Endothelial cell (in vitro differentiated cells): ENCODE measurements at regions not wholly inside any gene's neighbourhood (a gene's known extent, or its start where the extent isn't known, plus 50 kb on each side); places are given as distances from the start of the nearest gene placed in this dataset.

Experiments
- DNase-seq: peaks from one replicate; pipeline ENCODE4 v3.0.0; 2021; ENCODE audit warnings: low spot score
- H3K27ac Mint-ChIP-seq: one replicate; pipeline ENCODE4 v1.8.0; 2021; ENCODE audit warnings: mixed read lengths, inconsistent platforms; ENCODE audit not compliant: unreplicated experiment
- H3K27me3 Mint-ChIP-seq: one replicate; pipeline ENCODE4 v1.8.0; 2021; ENCODE audit warnings: mild to moderate bottlenecking, moderate library complexity, mixed read lengths, inconsistent platforms; ENCODE audit not compliant: unreplicated experiment
- H3K36me3 Mint-ChIP-seq: one replicate; pipeline ENCODE4 v1.8.0; 2021; ENCODE audit warnings: mild to moderate bottlenecking, low read depth, mixed read lengths, inconsistent platforms; ENCODE audit not compliant: unreplicated experiment
- H3K4me1 Mint-ChIP-seq: one replicate; pipeline ENCODE4 v1.8.0; 2021; ENCODE audit warnings: mild to moderate bottlenecking, mixed read lengths, inconsistent platforms; ENCODE audit not compliant: unreplicated experiment
- H3K4me3 Mint-ChIP-seq: one replicate; pipeline ENCODE4 v1.8.0; 2021; ENCODE audit warnings: mild to moderate bottlenecking, mixed read lengths, inconsistent platforms; ENCODE audit not compliant: unreplicated experiment
- H3K9me3 Mint-ChIP-seq: one replicate; pipeline ENCODE4 v1.8.0; 2021; ENCODE audit warnings: mixed read lengths, inconsistent platforms; ENCODE audit not compliant: unreplicated experiment
- CTCF ChIP-seq: fragments of 200-600 bp; sonication (generic); IDR thresholded peaks from one replicate; pipeline ENCODE4 v1.5.0; 2021; ENCODE audit warnings: antibody characterized with exemption; ENCODE audit not compliant: unreplicated experiment

- Mint-ChIP-seq H3K27ac (no peak overlapping the region), H3K36me3 (no peaks in the 10 kb centered on the region), H3K9me3 (no peaks in the 10 kb centered on the region), H3K4me1 (peaks cover 17% of the 10 kb centered on the region), H3K4me3 (no peak overlapping the region), H3K27me3 (no peaks in the 10 kb centered on the region)
- TF ChIP-seq CTCF, result no peak
- no peak for DNase-seq
Measured at GRCh38 chr2:133712369-133712768, 144.1 kb upstream of the NCKAP5 start.

- DNase-seq, result no peak
- no peak for TF ChIP-seq CTCF
- H3K27me3 Mint-ChIP-seq, result no peaks in the 10 kb centered on the region
- no peak overlapping the region for H3K4me3 Mint-ChIP-seq
- H3K9me3 Mint-ChIP-seq, result no peaks in the 10 kb centered on the region
- no peaks in the 10 kb centered on the region for H3K36me3 Mint-ChIP-seq
- H3K4me1 Mint-ChIP-seq, result peaks cover 17% of the 10 kb centered on the region
- no peak overlapping the region for H3K27ac Mint-ChIP-seq
Measured at GRCh38 chr2:133713049-133713580, 144.9 kb upstream of the NCKAP5 start.

GRCh38 chr2:133716166-133716565 is 147.9 kb upstream of the NCKAP5 start:
- Mint-ChIP-seq H3K4me3 (no peak overlapping the region), H3K9me3 (no peaks in the 10 kb centered on the region), H3K27me3 (peaks cover 1% of the 10 kb centered on the region), H3K36me3 (no peaks in the 10 kb centered on the region), H3K4me1 (peaks cover 15% of the 10 kb centered on the region), H3K27ac (no peak overlapping the region)
- no peak for TF ChIP-seq CTCF
- DNase-seq, result no peak

GRCh38 chr2:133717497-133717896 is 149.2 kb upstream of the NCKAP5 start:
- H3K27me3 Mint-ChIP-seq, result peaks cover 1% of the 10 kb centered on the region
- DNase-seq, result no peak
- no peaks in the 10 kb centered on the region for H3K36me3 Mint-ChIP-seq
- no peak for TF ChIP-seq CTCF
- H3K27ac Mint-ChIP-seq, result no peak overlapping the region
- H3K4me1 Mint-ChIP-seq, result peaks cover 12% of the 10 kb centered on the region
- H3K4me3 Mint-ChIP-seq, result no peak overlapping the region
- no peaks in the 10 kb centered on the region for H3K9me3 Mint-ChIP-seq

GRCh38 chr2:133718688-133719201 is 150.5 kb upstream of the NCKAP5 start:
- no peak for TF ChIP-seq CTCF
- Mint-ChIP-seq H3K9me3 (no peaks in the 10 kb centered on the region), H3K27ac (no peak overlapping the region), H3K36me3 (no peaks in the 10 kb centered on the region), H3K4me1 (peaks cover 12% of the 10 kb centered on the region), H3K4me3 (no peak overlapping the region), H3K27me3 (peaks cover 1% of the 10 kb centered on the region)
- no peak for DNase-seq
